GM19328 (cell line): ENCODE measurements at regions not wholly inside any gene's neighbourhood (a gene's known extent, or its start where the extent isn't known, plus 50 kb on each side); places are given as distances from the start of the nearest gene placed in this dataset.

ENCODE experiments used
- ATAC-seq: cut with Tn5 transposase; IDR thresholded peaks from one replicate; pipeline ENCODE4 v1.9.1; 2021; ENCODE audit warnings: mild to moderate bottlenecking, moderate library complexity; ENCODE audit not compliant: unreplicated experiment

DNA sequence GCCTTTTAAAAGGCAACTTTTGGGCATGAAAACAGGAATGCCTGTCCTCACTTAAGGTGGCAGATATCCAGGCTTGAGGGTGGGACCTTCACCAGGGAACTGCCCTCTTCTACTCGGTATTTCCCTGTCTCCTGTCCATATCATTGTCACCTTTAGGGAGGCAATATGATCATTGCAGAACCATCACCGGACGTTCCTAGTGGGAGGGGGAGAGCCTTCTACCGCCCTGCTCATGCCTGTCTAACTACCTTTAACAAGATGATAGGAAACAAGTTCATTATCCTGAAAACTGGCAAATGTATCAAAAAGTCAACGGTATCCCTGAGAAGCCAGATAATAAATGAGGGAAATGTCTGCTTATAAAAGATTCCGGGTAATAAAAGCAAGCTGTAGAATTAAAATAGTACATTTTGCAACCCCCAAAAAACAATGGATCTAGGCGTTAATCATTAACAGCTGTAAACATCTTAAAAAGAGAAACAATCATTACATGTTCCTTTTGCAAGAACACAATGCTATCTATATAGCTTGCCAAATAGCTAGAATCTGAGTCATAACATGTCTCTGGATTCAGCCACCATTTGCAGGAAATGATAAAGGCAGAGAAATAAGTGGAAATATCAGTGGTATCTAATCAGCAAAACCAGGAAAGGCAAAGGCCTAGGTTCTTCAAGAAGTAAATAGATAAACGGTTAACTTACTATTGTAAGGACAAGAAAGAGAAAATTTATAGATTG is 852.9 kb upstream of the ADGRL4 start:
- no peak for ATAC-seq

DNA sequence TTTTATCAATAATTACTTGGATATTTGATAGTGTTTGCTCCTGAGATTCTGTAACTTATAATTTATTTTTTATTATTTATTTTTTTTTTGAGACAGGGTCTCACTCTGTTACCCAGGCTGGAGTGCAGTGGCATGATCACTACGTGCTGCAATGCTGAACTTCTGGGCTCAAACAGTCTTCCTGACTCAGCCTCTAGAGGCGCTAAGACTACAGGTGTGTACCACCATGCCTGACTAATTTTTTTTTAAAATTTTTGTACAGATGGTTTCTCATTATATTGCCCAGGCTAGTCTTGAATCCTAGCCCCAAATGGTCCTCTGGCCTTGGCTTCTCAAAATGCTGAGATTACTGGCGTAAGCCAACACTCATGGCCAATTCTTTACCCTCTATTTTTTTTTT is 845.5 kb upstream of the ADGRL4 start:
- no peak for ATAC-seq

DNA sequence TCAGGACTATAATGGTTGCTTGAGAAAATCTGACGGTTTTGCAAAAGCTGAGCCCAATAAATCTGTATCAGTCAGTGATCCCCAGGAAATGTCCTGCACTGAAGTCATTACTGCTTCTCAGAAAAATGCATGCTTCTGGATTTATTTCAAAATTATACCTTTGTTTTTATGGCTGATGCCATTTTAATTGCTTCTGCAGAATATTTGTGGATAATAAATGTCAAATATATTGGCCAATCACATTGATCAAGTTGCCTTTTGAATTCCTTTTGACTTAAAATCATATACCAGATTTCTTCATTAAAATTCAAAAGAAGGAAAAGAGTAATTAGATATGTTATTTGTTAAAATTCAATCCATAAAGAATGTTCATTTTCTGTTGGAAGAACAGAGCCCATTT is 842.9 kb upstream of the ADGRL4 start:
- ATAC-seq: no peak

DNA sequence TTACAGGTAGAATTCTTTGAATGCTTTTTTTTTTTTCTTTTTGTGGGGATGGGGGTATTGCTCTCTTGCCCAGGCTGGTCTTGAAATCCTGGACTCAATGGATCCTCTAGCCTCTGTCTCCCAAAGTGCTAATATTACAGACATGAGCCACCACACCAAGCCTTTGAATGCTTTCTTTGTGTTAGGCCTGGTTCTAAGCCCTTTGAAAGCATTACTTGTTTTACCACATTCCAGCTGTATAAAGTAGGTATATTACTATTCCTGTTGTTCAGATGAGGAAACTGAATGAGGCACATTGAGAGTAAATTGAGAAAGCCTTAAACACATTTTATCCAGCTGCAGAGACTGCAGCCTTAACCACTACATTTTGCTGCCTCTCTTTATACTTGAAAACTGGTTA is 841.8 kb upstream of the ADGRL4 start:
- ATAC-seq: no peak

DNA sequence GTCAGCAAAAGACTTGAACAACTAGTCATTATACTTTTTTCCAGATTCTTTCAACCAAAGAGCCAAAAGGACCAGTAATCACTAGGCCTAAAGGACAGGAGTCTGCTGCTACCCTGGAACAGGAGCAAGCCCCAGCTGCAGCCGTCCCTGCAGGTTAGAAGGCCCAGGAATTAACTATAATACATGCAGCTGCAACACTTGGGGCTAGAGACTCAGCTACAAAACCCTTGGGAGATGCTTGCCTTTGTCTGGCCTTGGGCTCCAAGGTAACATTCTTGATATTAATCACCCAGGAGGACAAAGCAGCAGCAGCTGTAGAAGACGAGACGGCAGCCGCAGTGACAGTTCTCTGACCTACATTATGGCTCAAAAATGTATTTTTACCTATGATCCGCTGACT is 841.2 kb upstream of the ADGRL4 start:
- ATAC-seq: no peak

DNA sequence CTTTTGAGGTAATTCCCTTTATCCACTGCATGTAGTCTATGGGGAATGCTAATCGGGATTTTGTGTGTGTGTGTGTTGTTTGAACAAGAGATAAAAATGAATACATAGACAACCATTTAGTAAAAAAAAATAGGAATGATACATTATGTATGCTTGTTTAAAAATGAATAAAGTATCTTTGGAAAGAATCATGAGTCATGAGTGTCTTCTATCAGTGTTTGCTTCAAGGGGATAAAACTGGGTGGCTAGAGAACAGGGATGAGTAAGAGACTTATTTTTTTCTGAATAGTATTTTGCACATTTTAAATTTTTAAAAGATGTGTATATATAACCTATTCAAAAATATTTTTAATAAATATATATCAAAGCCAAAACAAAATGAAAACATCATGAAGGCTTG is 839.4 kb upstream of the ADGRL4 start:
- ATAC-seq: no peak

GRCh38 chr1:79842811-79843210 is 836.3 kb upstream of the ADGRL4 start:
- ATAC-seq: no peak

DNA sequence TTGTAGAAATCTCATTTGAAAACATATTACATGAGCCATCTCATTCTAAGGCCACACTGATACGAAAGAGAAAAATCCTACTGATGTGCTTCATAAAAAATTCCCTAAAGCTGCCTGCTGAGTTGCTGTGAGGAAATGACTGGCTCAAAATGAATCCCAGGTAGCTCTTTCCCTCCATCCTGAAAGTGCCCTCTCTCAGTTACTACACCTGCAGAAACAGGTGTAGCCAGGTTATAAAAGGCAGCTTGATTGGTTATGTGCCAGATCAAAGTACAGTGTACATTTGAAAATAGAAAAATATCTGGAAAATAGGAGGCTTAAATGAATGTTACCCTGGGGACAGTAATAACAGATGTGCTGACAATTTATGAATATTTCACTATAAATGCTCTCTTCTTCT is 833.4 kb upstream of the ADGRL4 start:
- ATAC-seq: no peak

DNA sequence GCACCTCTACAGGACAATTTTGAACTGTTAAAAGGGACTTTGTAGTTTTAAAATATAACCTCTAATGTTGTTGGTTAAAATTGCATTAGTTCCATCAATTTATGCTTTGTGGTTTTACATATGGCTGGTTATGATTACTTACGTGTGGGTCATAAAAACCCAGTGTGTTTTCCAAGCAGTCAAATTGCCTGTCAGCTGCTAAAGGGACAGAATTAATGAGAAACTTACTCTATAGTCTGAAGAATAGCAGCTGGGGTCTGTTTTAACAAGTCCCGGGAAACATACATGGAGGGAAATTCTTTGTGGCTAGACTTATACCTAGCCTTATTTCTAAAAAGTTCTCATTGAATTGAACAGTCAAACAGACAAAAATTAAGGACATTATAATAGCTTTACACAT is 820.9 kb upstream of the ADGRL4 start:
- ATAC-seq: no peak

DNA sequence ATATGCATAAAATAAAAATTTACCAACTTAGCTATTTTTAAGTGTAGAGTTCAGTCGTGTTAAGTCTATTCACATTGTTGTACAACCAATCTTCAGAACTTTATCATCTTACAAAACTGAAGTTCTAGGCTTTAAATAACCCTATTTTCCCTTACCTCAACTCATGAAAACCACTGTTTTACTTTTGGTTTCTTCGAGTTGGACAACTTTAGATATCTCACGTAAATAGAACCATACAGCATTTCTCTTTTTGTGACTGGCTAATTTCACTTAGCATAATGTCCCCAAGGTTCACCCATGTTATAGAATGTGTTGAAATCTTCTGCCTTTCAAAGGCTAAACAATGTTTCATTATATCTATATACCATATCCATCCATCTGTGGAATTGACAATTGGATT is 819.0 kb upstream of the ADGRL4 start:
- no peak for ATAC-seq

DNA sequence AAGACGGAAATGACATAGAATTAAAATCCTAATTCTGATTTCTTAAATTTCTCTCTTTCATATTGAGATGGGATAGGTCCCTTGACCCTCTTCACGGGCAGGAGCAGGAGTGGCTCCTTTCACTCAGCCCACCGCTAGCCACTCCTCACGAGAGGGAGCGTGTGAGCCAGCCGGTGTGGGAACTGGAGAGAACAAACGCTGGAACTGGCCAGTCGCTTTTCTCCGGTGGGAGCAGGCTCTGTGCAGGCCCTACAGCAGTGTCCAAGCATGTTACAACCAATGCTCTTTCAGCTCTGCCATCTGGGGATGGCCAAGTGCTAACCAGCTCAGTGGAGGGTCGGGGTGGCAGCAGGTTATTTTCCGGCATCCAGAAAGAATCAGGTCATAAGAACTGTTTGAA is 815.5 kb upstream of the ADGRL4 start:
- no peak for ATAC-seq

GRCh38 chr1:79819140-79819539 is 812.6 kb upstream of the ADGRL4 start:
- ATAC-seq: no peak

GRCh38 chr1:79817031-79817560 is 810.6 kb upstream of the ADGRL4 start:
- no peak for ATAC-seq

GRCh38 chr1:79815115-79815514 is 808.6 kb upstream of the ADGRL4 start:
- no peak for ATAC-seq

DNA sequence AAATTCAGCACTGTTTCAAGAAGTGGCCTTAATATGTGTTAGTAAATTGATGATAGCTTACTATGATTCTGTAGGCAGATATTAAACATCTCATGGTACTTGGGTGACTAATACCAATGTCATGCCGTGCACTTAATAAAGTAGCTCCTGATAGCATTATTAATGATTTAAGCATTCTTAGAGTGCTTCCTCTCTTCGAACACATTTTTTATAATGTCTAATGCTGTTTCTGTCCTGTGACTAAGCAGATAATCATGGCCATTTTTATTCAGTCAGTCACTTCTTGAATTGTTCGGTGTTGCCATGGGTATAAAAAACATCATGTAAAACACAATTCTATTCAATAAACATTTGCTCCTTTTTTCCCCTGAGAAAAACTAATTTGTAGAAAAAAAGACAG is 804.6 kb upstream of the ADGRL4 start:
- ATAC-seq: no peak

GRCh38 chr1:79808816-79809475 is 802.4 kb upstream of the ADGRL4 start:
- no peak for ATAC-seq

- ATAC-seq: no peak
Observed at GRCh38 chr1:79807816-79808215, 801.3 kb upstream of the ADGRL4 start.

GRCh38 chr1:79797487-79797886 is 791.0 kb upstream of the ADGRL4 start:
- ATAC-seq: no peak

DNA sequence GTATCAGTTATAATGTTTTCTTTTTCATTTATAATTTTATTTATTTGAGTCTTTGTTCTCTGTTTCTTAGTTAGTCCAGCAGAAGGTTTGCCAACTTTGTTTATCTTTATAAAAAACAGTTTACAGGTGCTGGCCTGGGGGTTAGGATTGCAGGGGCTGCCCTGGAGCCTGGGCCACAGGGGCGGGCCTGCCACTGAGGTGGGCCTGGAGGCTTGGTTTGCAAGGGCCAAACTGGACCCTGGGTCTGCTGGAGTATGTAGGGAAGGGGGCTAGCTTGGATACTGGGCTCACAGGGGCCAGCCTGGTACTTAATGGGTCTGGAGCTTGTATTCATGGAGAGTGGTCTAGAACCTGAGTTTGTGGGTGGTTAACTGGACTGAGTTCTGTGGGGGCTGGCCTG is 789.9 kb upstream of the ADGRL4 start:
- ATAC-seq: no peak

DNA sequence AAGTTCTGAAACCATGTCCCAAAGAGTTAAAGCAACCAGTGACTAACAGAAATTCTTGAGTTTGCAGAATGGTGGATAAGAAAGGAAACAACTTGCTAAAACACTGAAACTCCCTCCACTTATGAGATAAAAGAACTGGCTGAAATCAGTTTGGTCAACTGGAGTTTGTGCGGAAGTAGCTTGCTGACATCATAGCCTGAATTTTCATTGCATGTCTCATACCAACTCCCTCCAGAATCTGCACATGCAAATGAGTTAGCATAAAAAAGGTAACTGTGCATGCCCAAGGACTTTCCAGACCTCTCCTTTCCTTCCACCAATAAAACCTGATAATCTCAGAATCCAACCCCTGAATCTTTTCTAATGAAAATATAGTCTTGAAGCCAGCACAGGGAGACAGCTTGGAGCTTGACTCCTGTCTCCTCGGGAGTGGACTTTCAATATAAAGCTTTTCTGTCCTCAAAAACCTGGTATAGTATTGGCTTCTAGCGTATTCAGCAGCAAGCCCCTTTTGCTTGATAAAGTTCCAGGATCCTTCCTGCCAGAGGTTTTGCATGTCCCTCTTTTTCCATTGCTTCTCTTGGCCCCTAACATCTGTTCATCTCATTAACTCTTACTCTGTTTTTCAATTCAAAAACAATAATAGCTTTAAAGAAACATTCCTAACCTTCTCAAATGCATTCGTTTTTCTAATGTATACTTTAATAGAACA is 785.8 kb upstream of the ADGRL4 start:
- ATAC-seq: no peak

- ATAC-seq: no peak
Observed at GRCh38 chr1:79791488-79792218, 785.1 kb upstream of the ADGRL4 start.
